Stomach (tissue), 8 donors: ENCODE measurements at regions not wholly inside any gene's neighbourhood (a gene's known extent, or its start where the extent isn't known, plus 50 kb on each side); places are given as distances from the start of the nearest gene placed in this dataset.
"Not testable (repeated sequence)": the region's sequence is repeated elsewhere in the genome, so short reads cannot be mapped to it uniquely, and the experiment has no call there.

Experiments
- DNase-seq, 2 donors: peaks; one replicate each; pipeline versions ENCODE4 v3.0.0 to v3.0.0-alpha.2; 2013 to 2019
- H3K27ac ChIP-seq, 5 donors: fragments of 200-600 bp in 4 of 5; sonication (generic) in 4 of 5; one replicate each; pipeline ENCODE4 v1.5.1; 2013 to 2019; ENCODE audit warnings: mild to moderate bottlenecking in 1 of 5, moderate library complexity in 1 of 5
- H3K27me3 ChIP-seq, 3 donors: fragments of 200-600 bp; sonication (generic); one replicate each; pipeline ENCODE4 v1.5.1; 2017 to 2019; ENCODE audit warnings: mixed run types in 1 of 3
- H3K36me3 ChIP-seq, 4 donors: fragments of 200-600 bp; sonication (generic); 1 replicate in 3 of 4; 2 replicates in 1 of 4; pipeline ENCODE4 v1.5.1; 2016 to 2019
- H3K4me1 ChIP-seq, 4 donors: fragments of 200-600 bp; sonication (generic); one replicate each; pipeline ENCODE4 v1.5.1; 2016 to 2019
- H3K4me3 ChIP-seq, 4 donors: fragments of 200-600 bp; sonication (generic) in 3 of 4; one replicate each; pipeline ENCODE4 v1.5.1; 2016 to 2019; ENCODE audit warnings: mild to moderate bottlenecking in 1 of 4
- H3K9me3 ChIP-seq, 4 donors: fragments of 200-600 bp; sonication (generic); one replicate each; pipeline ENCODE4 v1.5.1; 2016 to 2019
- CTCF ChIP-seq, 7 experiments: fragments of 450-650 bp in 4 of 7; fragments of 200-600 bp in 3 of 7; sonication (generic) in 3 of 7; IDR thresholded peaks; one replicate each; pipeline ENCODE4 v1.5.1; 2016 to 2019; ENCODE audit warnings: antibody characterized with exemption in 7 of 7, control low read depth in 2 of 7, mild to moderate bottlenecking in 1 of 7
- EP300 ChIP-seq: sonication (generic); formaldehyde crosslinking; IDR thresholded peaks from one replicate; pipeline ENCODE4 v1.6.1; 2017; ENCODE audit warnings: antibody characterized with exemption
- POLR2A ChIP-seq, 4 donors: fragments of 450-650 bp; IDR thresholded peaks; one replicate each; pipeline ENCODE4 v1.6.1; 2016; ENCODE audit warnings: antibody characterized with exemption in 4 of 4, control low read depth in 2 of 4, mild to moderate bottlenecking in 1 of 4, moderate library complexity in 1 of 4
- POLR2AphosphoS5 ChIP-seq, 3 donors: sonication (generic); formaldehyde crosslinking; IDR thresholded peaks; one replicate each; pipeline ENCODE4 v1.6.1; 2016; ENCODE audit warnings: antibody characterized with exemption in 3 of 3
- WGBS, 5 donors: extraction: QIAGEN DNeasy Blood & Tissue Kit in 3 of 5; methylation state at CpG; one replicate each; pipeline versions ENCODE4 v1.1.5 to v1.1.7; 2013 to 2018; 5-methylcytosine and 5-hydroxymethylcytosine counted together
- intact Hi-C: fragments of 100-400 bp; cut with DNase I; formaldehyde crosslinking; loops from one replicate; pipeline ENCODE4 v1.15.1; 2023; ENCODE audit warnings: low total_unique reads
- donor health status: healthy with polysubstance abuse.
- donor health status: Bipolar disorder and iron deficiency.
- donor health status: healthy.

- Histone ChIP-seq H3K27me3 (no peaks in the 10 kb centered on the region), H3K27ac (no peak overlapping the region), H3K9me3 (peaks cover 0 to 4% (median 0%) of the 10 kb centered on the region in 4 donors), H3K4me3 (no peak overlapping the region), H3K4me1 (no peaks in the 10 kb centered on the region), H3K36me3 (no peaks in the 10 kb centered on the region)
- intact Hi-C loops = no loop called here
- DNase-seq = no peak
- TF ChIP-seq CTCF (IDR thresholded peaks at IDR 0.05) (no peak), POLR2A (IDR thresholded peaks at IDR 0.05) (no peak), EP300 (no peak), POLR2AphosphoS5 (IDR thresholded peaks at IDR 0.05) (no peak)
These were observed 479.7 kb upstream of the DIAPH2 start for GRCh38 chrX:96204928-96205327.

GRCh38 chrX:96211953-96212352 lies 472.7 kb upstream of the DIAPH2 start:
- Histone ChIP-seq H3K4me1 (no peaks in the 10 kb centered on the region), H3K36me3 (no peaks in the 10 kb centered on the region), H3K27ac (no peak overlapping the region), H3K4me3 (no peak overlapping the region), H3K9me3 (peaks cover 0 to 20% (median 14%) of the 10 kb centered on the region in 4 donors), H3K27me3 (peaks cover 0 to 4% (median 0%) of the 10 kb centered on the region in 3 donors)
- intact Hi-C loops = no loop called here
- DNase-seq = no peak
- TF ChIP-seq EP300 (no peak), POLR2AphosphoS5 (IDR thresholded peaks at IDR 0.05) (no peak), CTCF (IDR thresholded peaks at IDR 0.05) (no peak), POLR2A (IDR thresholded peaks at IDR 0.05) (no peak)

- 71 to 92% (median 84%) methylated on average over 4 of the region's 4 CpGs for WGBS, 5 donors
- H3K27me3 ChIP-seq, H3K4me3 ChIP-seq, H3K4me1 ChIP-seq, H3K36me3 ChIP-seq, intact Hi-C loops, H3K27ac ChIP-seq, DNase-seq: not testable (repeated sequence)
- peaks cover 0 to 20% (median 14%) of the 10 kb centered on the region in 4 donors for H3K9me3 ChIP-seq
These were observed 470.0 kb upstream of the DIAPH2 start for GRCh38 chrX:96214681-96215080.

GRCh38 chrX:96224279-96224678 lies 460.4 kb upstream of the DIAPH2 start:
- H3K27ac ChIP-seq = no peak overlapping the region
- intact Hi-C loops = no loop called here
- no peak for TF ChIP-seq CTCF (IDR thresholded peaks at IDR 0.05)
- TF ChIP-seq POLR2AphosphoS5 (IDR thresholded peaks at IDR 0.05) = no peak
- no peak for TF ChIP-seq POLR2A (IDR thresholded peaks at IDR 0.05)
- no peak for TF ChIP-seq EP300
- DNase-seq = no peak
- H3K4me3 ChIP-seq = no peak overlapping the region
- WGBS, 5 donors = 28 to 43% (median 32%) methylated on average over 3 of the region's 3 CpGs
- H3K4me1 ChIP-seq = no peaks in the 10 kb centered on the region
- H3K9me3 ChIP-seq = no peaks in the 10 kb centered on the region
- no peaks in the 10 kb centered on the region for H3K27me3 ChIP-seq
- H3K36me3 ChIP-seq = no peaks in the 10 kb centered on the region

- Histone ChIP-seq H3K9me3 (no peaks in the 10 kb centered on the region), H3K4me3 (no peak overlapping the region), H3K4me1 (no peaks in the 10 kb centered on the region), H3K36me3 (no peaks in the 10 kb centered on the region), H3K27me3 (no peaks in the 10 kb centered on the region), H3K27ac (no peak overlapping the region)
- TF ChIP-seq POLR2A (IDR thresholded peaks at IDR 0.05) (no peak), POLR2AphosphoS5 (IDR thresholded peaks at IDR 0.05) (no peak), CTCF (IDR thresholded peaks at IDR 0.05) (no peak)
- peak in 1 of 2 donors; percentile 38 for DNase-seq
- WGBS, 5 donors = 41 to 65% (median 50%) methylated on average over 3 of the region's 3 CpGs
- intact Hi-C loops = no loop called here
These were observed 439.7 kb upstream of the DIAPH2 start for GRCh38 chrX:96244955-96245354.
